ENCODE measurements at regions not wholly inside any gene's neighbourhood (a gene's known extent, or its start where the extent isn't known, plus 50 kb on each side); places are given as distances from the start of the nearest gene placed in this dataset.
"Not testable (repeated sequence)": the region's sequence is repeated elsewhere in the genome, so short reads cannot be mapped to it uniquely, and the experiment has no call there.

DNA sequence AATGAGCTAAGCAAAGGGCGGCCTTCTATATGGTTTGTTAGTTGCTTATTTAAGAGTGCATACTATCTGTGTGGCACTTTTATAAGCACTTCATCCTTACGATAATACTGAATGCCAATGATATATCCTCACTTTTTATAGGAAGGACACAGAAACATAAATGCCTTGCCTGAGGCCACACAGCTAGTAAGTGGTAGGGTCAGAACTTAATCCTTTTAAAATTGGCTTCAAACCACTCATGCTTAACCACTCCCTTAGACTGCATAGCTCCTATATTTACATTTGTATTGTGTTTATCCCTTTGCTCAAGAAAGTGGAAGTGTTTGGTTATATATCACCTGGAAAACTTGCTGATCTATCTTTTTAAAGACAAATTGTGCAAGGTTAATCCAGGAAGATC, 50.5 kb upstream of the BDP1 start:
- not testable (repeated sequence) for H2BK5ac ChIP-seq (ENCODE audit: insufficient read length, low read length); DNase-seq; H3K27ac Mint-ChIP-seq; H3K79me2 ChIP-seq (ENCODE audit: insufficient read depth, low read length); H2BK120ac ChIP-seq (ENCODE audit: low read depth, low read length, poor library complexity, severe bottlenecking); H3K23ac ChIP-seq (ENCODE audit: insufficient read length, low read depth, low read length); H3K4ac ChIP-seq (ENCODE audit: low read depth, low read length); H3K27me3 ChIP-seq (ENCODE audit: insufficient read depth, low read length); H2BK12ac ChIP-seq (ENCODE audit: insufficient read length, low read depth, low read length); H3K79me1 ChIP-seq (ENCODE audit: insufficient read depth, low read depth, low read length, poor library complexity, severe bottlenecking); H4K5ac ChIP-seq (ENCODE audit: insufficient read length, low read depth, low read length); H4K8ac ChIP-seq (replicated peaks; ENCODE audit: insufficient read length, low read depth, low read length); H3K9me3 Mint-ChIP-seq; H3K36me3 Mint-ChIP-seq (ENCODE audit: insufficient read depth in 1 of 3, low read depth in 3 of 3); H2AK5ac ChIP-seq (ENCODE audit: insufficient read length, low read length); H4K91ac ChIP-seq (ENCODE audit: insufficient read length, low read depth, low read length); H3K56ac ChIP-seq (ENCODE audit: insufficient read length, low read depth, low read length); H3T11ph ChIP-seq (ENCODE audit: low read length); H3K4me3 Mint-ChIP-seq; H2AFZ ChIP-seq (ENCODE audit: low read length); H3K14ac ChIP-seq (ENCODE audit: insufficient read depth, low read length); H2BK20ac ChIP-seq (ENCODE audit: low read depth, low read length, poor library complexity, severe bottlenecking); H3K27ac ChIP-seq (ENCODE audit: insufficient read length, low read depth, low read length); H3K23me2 ChIP-seq (ENCODE audit: insufficient read length, low read depth, low read length, poor library complexity, severe bottlenecking); H3K4me2 ChIP-seq (ENCODE audit: insufficient read depth, insufficient read length, low read length); H4K20me1 ChIP-seq (ENCODE audit: control insufficient read depth, insufficient read depth, insufficient read length); H3K9me3 ChIP-seq (ENCODE audit: control insufficient read depth, low read depth, low read length); H3K9ac ChIP-seq (ENCODE audit: extremely low read depth, insufficient read length, low read length); H3K18ac ChIP-seq (ENCODE audit: insufficient read length, low read depth, low read length); H3K27me3 Mint-ChIP-seq (ENCODE audit: low read depth); H2BK15ac ChIP-seq (ENCODE audit: low read depth, low read length); H3K4me1 ChIP-seq (ENCODE audit: insufficient read depth, low read length)
- peaks cover 16 to 19% of the 10 kb centered on the region in 2 experiments for H3K4me1 Mint-ChIP-seq
- no CpG with 5 or more reads among the region's 2 CpGs for WGBS (ENCODE audit: extremely low coverage, insufficient read length, low lambda C conversion rate)
